ENCODE measurements at regions not wholly inside any gene's neighbourhood (a gene's known extent, or its start where the extent isn't known, plus 50 kb on each side); places are given as distances from the start of the nearest gene placed in this dataset.

GRCh38 chr10:28874210-28874609 lies 196.9 kb downstream of the BAMBI start:
- TF ChIP-seq CTCF (conservative IDR thresholded peaks at IDR 0.05 in 1 of 2, IDR thresholded peaks at IDR 0.05 in 1 of 2; ENCODE audit: low read depth in 1 of 2, low read length in 2 of 2) (no peak), EZH2 (IDR thresholded peaks at IDR 0.05; ENCODE audit: low read length, missing control alignments) (no peak)

All from fibroblast of lung (primary cell).